ENCODE measurements at regions not wholly inside any gene's neighbourhood (a gene's known extent, or its start where the extent isn't known, plus 50 kb on each side); places are given as distances from the start of the nearest gene placed in this dataset.

DNA sequence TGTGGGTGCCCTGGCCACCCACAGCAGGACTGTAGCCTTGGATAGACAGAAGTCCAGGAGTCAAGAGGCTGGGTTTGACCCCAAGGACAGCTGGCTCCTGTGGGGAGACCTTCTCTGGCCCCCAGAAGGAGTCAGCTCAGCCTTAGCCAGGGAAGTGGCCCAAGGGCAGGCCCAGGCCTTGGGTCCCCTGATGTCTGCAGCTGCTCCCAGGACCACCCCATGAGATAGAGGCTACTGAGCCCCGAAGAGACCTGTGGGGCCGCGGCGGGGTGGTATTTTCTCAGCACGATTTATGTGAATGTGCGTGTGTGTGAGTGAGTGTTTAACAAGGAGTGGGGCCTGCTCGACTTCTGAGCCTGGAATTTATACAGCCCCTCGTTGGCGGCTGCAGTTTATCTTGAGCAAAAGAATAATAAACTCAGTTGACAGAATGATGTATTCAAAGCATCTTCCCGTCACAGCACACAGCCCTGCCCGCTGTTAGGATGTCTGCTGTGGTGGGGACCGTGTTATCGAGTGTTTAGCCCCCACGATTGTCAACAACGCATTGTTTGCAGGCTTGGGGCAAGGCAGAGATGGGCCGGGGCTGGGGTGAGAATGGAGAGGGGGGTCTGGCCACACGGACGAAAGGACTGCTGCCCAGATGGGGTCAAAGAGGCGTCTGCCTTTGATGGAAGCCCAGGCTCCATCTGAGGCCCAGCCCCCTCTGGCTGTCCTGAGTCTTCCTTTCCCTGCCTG, 163.3 kb downstream of the VEGFA start:
- TF ChIP-seq, protein P1, sequence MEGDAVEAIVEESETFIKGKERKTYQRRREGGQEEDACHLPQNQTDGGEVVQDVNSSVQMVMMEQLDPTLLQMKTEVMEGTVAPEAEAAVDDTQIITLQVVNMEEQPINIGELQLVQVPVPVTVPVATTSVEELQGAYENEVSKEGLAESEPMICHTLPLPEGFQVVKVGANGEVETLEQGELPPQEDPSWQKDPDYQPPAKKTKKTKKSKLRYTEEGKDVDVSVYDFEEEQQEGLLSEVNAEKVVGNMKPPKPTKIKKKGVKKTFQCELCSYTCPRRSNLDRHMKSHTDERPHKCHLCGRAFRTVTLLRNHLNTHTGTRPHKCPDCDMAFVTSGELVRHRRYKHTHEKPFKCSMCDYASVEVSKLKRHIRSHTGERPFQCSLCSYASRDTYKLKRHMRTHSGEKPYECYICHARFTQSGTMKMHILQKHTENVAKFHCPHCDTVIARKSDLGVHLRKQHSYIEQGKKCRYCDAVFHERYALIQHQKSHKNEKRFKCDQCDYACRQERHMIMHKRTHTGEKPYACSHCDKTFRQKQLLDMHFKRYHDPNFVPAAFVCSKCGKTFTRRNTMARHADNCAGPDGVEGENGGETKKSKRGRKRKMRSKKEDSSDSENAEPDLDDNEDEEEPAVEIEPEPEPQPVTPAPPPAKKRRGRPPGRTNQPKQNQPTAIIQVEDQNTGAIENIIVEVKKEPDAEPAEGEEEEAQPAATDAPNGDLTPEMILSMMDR (IDR thresholded peaks at IDR 0.05): no peak
- no peak for TF ChIP-seq POLR2A (IDR thresholded peaks at IDR 0.05)

Data from esophagus squamous epithelium (tissue), 4 donors.